ENCODE measurements at regions not wholly inside any gene's neighbourhood (a gene's known extent, or its start where the extent isn't known, plus 50 kb on each side); places are given as distances from the start of the nearest gene placed in this dataset.

- Histone ChIP-seq H3K27me3 (no peaks in the 10 kb centered on the region), H3K4me1 (no peaks in the 10 kb centered on the region), H3K36me3 (ENCODE audit: low read depth, missing control alignments) (no peaks in the 10 kb centered on the region), H3K4me3 (no peak overlapping the region), H3K9me3 (no peaks in the 10 kb centered on the region), H3K27ac (no peak overlapping the region)
- intact Hi-C loops (cut with DNase I; ENCODE audit: low total_unique reads) = no loop called here
- 91 to 93% methylated on average over 2 of the region's 2 CpGs for WGBS, 2 donors
- no peak for TF ChIP-seq POLR2A (IDR thresholded peaks at IDR 0.05)
- no peak for DNase-seq
These were observed 364.3 kb upstream of the DDHD1 start for GRCh38 chr14:53517270-53517960.

GRCh38 chr14:53516261-53516774, 363.2 kb upstream of the DDHD1 start:
- Histone ChIP-seq H3K36me3 (ENCODE audit: low read depth, missing control alignments) (no peaks in the 10 kb centered on the region), H3K4me3 (no peak overlapping the region), H3K4me1 (no peaks in the 10 kb centered on the region), H3K27ac (no peak overlapping the region), H3K9me3 (no peaks in the 10 kb centered on the region), H3K27me3 (no peaks in the 10 kb centered on the region)
- 92 to 95% methylated on average over 2 of the region's 2 CpGs for WGBS, 2 donors
- intact Hi-C loops (cut with DNase I; ENCODE audit: low total_unique reads) = no loop called here
- DNase-seq = no peak
- TF ChIP-seq CTCF (IDR thresholded peaks at IDR 0.05) = no peak
- no peak for TF ChIP-seq POLR2A (IDR thresholded peaks at IDR 0.05)

- 59% methylated on average over 5 of the region's 5 CpGs for WGBS, 2 donors
- intact Hi-C loops (cut with DNase I; ENCODE audit: low total_unique reads) = no loop called here
- no peaks in the 10 kb centered on the region for H3K36me3 ChIP-seq (ENCODE audit: low read depth, missing control alignments)
- H3K27me3 ChIP-seq = no peaks in the 10 kb centered on the region
- H3K4me3 ChIP-seq = no peak overlapping the region
- no peaks in the 10 kb centered on the region for H3K9me3 ChIP-seq
- no peaks in the 10 kb centered on the region for H3K4me1 ChIP-seq
- no peak overlapping the region for H3K27ac ChIP-seq
- TF ChIP-seq CTCF (IDR thresholded peaks at IDR 0.05) (no peak), POLR2A (IDR thresholded peaks at IDR 0.05) (no peak)
- DNase-seq = no peak
These were observed 362.2 kb upstream of the DDHD1 start for GRCh38 chr14:53515276-53515675.

DNA sequence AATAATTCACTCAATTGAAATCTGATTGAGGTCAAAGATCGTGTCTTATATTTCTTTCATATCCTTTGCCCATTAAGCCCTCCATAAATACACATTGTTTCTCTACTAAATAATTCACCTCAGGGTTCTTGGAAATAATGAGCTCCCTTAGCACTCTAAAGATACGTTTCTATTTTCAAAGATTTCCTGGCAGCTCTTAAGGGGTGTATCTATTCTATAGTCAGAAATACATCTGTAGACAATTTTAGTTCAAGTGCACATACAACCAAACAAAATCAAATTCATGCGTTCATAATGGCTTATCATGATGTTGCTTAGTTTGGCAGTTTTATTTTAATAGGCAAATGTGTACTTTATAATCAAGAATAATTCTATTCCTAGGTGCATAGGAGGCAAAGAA, 361.1 kb upstream of the DDHD1 start:
- 87 to 89% methylated on average over 3 of the region's 3 CpGs for WGBS, 2 donors
- Histone ChIP-seq H3K4me3 (no peak overlapping the region), H3K27me3 (no peaks in the 10 kb centered on the region), H3K9me3 (no peaks in the 10 kb centered on the region), H3K27ac (no peak overlapping the region), H3K4me1 (no peaks in the 10 kb centered on the region), H3K36me3 (ENCODE audit: low read depth, missing control alignments) (no peaks in the 10 kb centered on the region)
- DNase-seq = no peak
- intact Hi-C loops (cut with DNase I; ENCODE audit: low total_unique reads) = no loop called here
- TF ChIP-seq POLR2A (IDR thresholded peaks at IDR 0.05) (no peak), CTCF (IDR thresholded peaks at IDR 0.05) (no peak)

DNA sequence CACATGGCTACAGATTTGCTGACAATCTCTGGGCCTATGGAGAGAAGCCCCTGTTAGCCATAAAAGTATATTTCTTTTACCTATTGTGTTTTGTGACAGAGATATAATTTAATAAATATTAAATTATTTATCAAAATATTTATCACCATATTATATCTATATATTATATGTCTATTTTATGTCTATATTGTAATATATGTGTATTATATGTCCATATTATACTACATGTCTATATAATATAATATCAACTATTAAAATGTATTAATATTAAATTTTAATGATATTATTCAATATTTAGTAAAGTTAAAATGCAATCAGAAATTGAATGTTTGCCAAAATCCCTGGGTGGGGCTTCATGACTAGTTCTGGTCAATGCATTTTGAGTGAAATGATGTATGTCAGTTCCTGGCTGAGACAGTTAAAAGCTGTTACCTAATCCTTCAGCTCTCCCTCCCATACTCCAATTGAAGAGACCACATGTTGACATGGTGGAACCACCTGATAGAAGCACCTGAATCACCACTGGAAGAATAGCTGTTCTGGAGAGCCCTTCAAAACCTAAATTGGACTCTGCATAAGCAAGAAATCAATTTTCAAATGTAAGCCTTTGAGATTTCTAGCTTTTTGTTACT, 357.3 kb upstream of the DDHD1 start:
- Histone ChIP-seq H3K4me1 (no peaks in the 10 kb centered on the region), H3K27ac (no peak overlapping the region), H3K36me3 (ENCODE audit: low read depth, missing control alignments) (no peaks in the 10 kb centered on the region), H3K27me3 (no peaks in the 10 kb centered on the region), H3K9me3 (no peaks in the 10 kb centered on the region), H3K4me3 (no peak overlapping the region)
- intact Hi-C loops (cut with DNase I; ENCODE audit: low total_unique reads) = no loop called here
- TF ChIP-seq CTCF (IDR thresholded peaks at IDR 0.05) = no peak
- no peak for TF ChIP-seq POLR2A (IDR thresholded peaks at IDR 0.05)
- DNase-seq = no peak

Measured in testis (tissue), 2 donors.